Thoracic aorta (tissue), 2 donors: ENCODE measurements at regions not wholly inside any gene's neighbourhood (a gene's known extent, or its start where the extent isn't known, plus 50 kb on each side); places are given as distances from the start of the nearest gene placed in this dataset.
"Not testable (repeated sequence)": the region's sequence is repeated elsewhere in the genome, so short reads cannot be mapped to it uniquely, and the experiment has no call there.

Experiments used
- ATAC-seq: fragments of 150-250 bp; one replicate; pipeline ENCODE4 v1.8.0; 2017; ENCODE audit warnings: low read depth; ENCODE audit not compliant: insufficient number of reproducible peaks, low FRiP score
- DNase-seq: peaks from one replicate; pipeline ENCODE4 v3.0.0-alpha.2; 2020; ENCODE audit warnings: low spot score
- H3K27ac ChIP-seq, 2 donors: fragments of 200-600 bp; sonication (generic); 1 replicate in 1 of 2; 2 replicates in 1 of 2; pipeline ENCODE4 v1.5.1; 2016; ENCODE audit warnings: mild to moderate bottlenecking in 2 of 2, moderate library complexity in 2 of 2
- H3K27me3 ChIP-seq: fragments of 200-600 bp; sonication (generic); replicated peaks from 2 replicates; pipeline ENCODE4 v1.6.0; 2016; ENCODE audit warnings: mild to moderate bottlenecking; ENCODE audit not compliant: insufficient read depth
- H3K36me3 ChIP-seq: fragments of 200-600 bp; sonication (generic); one replicate; pipeline ENCODE4 v1.5.1; 2016
- H3K4me1 ChIP-seq, 2 donors: fragments of 200-600 bp; sonication (generic); 1 replicate in 1 of 2; 2 replicates in 1 of 2; pipeline versions ENCODE4 v1.5.1 to v1.6.0; 2016; ENCODE audit warnings: low read depth in 2 of 2, mild to moderate bottlenecking in 1 of 2; ENCODE audit not compliant: control insufficient read depth in 1 of 2
- H3K4me3 ChIP-seq: fragments of 200-600 bp; sonication (generic); 2 replicates; pipeline ENCODE4 v1.5.1; 2016; ENCODE audit warnings: mild to moderate bottlenecking
- H3K9me3 ChIP-seq: fragments of 200-600 bp; sonication (generic); 2 replicates; pipeline ENCODE4 v1.5.1; 2016
- CTCF ChIP-seq: fragments of 200-600 bp; sonication (generic); IDR thresholded peaks from one replicate; pipeline ENCODE4 v1.5.1; 2019; ENCODE audit warnings: antibody characterized with exemption

DNA sequence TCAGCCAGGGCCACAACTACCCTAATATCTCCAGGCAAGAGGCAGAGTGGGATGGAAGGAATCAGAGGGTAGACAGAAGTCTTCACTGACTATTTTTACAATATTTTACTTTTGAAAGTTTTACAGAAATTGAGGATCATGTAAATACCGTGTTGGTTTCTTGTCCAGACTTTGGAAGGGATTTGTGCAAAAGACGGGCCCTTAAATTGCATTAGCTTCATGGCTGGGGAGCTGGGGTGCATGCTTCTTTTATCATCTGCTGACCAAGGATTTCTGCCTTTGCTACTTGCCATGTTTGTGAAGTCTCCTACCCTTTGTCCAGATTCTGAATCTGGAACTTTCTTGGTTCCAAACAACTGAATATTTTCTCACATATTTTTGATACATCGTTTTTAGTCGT lies 107.7 kb upstream of the GRIN3A start:
- ATAC-seq = no peak
- no peaks in the 10 kb centered on the region for H3K27me3 ChIP-seq
- TF ChIP-seq CTCF = no peak

GRCh38 chr9:101840694-101841188 lies 102.3 kb upstream of the GRIN3A start:
- no peaks in the 10 kb centered on the region for H3K4me1 ChIP-seq
- no peak for DNase-seq
- H3K27me3 ChIP-seq = no peaks in the 10 kb centered on the region
- no peak overlapping the region for H3K4me3 ChIP-seq
- no peaks in the 10 kb centered on the region for H3K9me3 ChIP-seq
- no peak for TF ChIP-seq CTCF
- ATAC-seq = no peak
- no peak overlapping the region for H3K27ac ChIP-seq
- H3K36me3 ChIP-seq = no peaks in the 10 kb centered on the region

More for the DNA sequence above, 107.7 kb upstream of the GRIN3A start:
- H3K36me3 ChIP-seq = no peaks in the 10 kb centered on the region
- H3K4me1 ChIP-seq = no peaks in the 10 kb centered on the region
- no peak for DNase-seq
- no peaks in the 10 kb centered on the region for H3K9me3 ChIP-seq
- H3K4me3 ChIP-seq = no peak overlapping the region
- H3K27ac ChIP-seq = no peak overlapping the region

DNA sequence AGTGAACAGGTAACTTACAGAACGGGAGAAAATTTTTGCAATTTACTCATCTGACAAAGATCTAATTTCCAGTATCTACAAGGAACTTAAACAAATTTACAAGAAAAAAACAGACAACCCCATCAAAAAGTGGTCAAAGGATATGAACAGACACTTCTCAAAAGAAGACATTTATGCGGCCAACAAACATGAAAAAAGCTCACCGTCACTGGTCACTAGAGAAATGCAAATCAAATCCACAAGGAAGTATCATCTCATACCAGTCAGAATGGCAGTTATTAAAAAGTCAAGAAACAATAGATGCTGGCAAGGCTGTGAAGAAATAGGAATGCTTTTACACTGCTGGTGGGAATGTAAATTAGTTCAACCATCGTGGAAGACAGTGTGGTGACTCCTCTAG lies 100.5 kb upstream of the GRIN3A start:
- H3K4me3 ChIP-seq, ATAC-seq, H3K9me3 ChIP-seq, H3K27ac ChIP-seq, H3K27me3 ChIP-seq, H3K4me1 ChIP-seq, H3K36me3 ChIP-seq, DNase-seq: not testable (repeated sequence)

GRCh38 chr9:101836021-101836420 lies 97.6 kb upstream of the GRIN3A start:
- DNase-seq = no peak
- TF ChIP-seq CTCF = no peak
- no peak overlapping the region for H3K27ac ChIP-seq

DNA sequence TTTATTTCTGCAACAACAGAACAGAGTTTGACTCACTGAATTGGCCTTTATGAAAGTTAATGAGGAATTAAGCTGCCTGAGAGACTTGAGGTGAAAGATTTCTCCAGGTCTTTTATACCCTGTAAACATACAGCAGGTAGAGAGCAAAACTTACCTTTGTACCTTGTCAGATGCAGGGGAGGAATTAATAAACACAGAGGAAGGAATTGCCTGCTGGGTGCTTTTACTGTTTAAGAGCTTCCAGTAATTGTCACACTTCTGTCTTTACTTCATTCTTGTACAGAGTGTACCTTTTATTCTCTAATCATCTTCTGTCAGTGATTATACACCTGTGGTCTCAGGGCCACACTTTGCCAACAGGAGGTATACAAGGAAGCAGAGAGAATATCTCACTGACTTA lies 94.0 kb upstream of the GRIN3A start:
- Histone ChIP-seq H3K4me3 (no peak overlapping the region), H3K27me3 (no peaks in the 10 kb centered on the region), H3K9me3 (no peaks in the 10 kb centered on the region), H3K36me3 (no peaks in the 10 kb centered on the region), H3K4me1 (no peaks in the 10 kb centered on the region), H3K27ac (no peak overlapping the region)
- TF ChIP-seq CTCF = no peak
- ATAC-seq = no peak
- DNase-seq = no peak

More at GRCh38 chr9:101836021-101836420, 97.6 kb upstream of the GRIN3A start:
- Histone ChIP-seq H3K27me3 (no peaks in the 10 kb centered on the region), H3K4me1 (no peaks in the 10 kb centered on the region), H3K9me3 (no peaks in the 10 kb centered on the region), H3K36me3 (no peaks in the 10 kb centered on the region), H3K4me3 (no peak overlapping the region)
- ATAC-seq = no peak

DNA sequence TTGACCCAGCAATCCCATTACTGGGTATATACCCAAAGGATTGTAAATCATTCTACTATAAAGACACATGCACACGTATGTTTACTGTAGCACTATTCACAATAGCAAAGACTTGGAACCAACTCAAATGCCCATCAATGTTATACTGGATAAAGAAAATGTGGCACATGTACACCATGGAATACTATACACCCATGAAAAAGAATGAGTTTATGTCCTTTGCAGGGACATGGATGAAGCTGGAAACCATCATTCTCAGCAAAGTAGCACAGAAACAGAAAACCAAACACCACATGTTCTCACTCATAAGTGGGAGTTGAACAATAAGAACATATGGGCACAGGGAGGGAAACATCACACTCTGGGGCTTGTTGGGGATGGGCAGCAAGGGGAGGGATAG lies 83.0 kb upstream of the GRIN3A start:
- not testable (repeated sequence) for ATAC-seq, DNase-seq, H3K4me3 ChIP-seq, H3K9me3 ChIP-seq, H3K4me1 ChIP-seq, H3K36me3 ChIP-seq, H3K27me3 ChIP-seq, H3K27ac ChIP-seq

- H3K4me1 ChIP-seq, H3K9me3 ChIP-seq, DNase-seq, H3K36me3 ChIP-seq, H3K27me3 ChIP-seq, H3K4me3 ChIP-seq, ATAC-seq, H3K27ac ChIP-seq: not testable (repeated sequence)
Observed at GRCh38 chr9:101820983-101821382, 82.5 kb upstream of the GRIN3A start.
